Fibroblast of skin of scalp (primary cell): ENCODE measurements at regions not wholly inside any gene's neighbourhood (a gene's known extent, or its start where the extent isn't known, plus 50 kb on each side); places are given as distances from the start of the nearest gene placed in this dataset.
"Not testable (repeated sequence)": the region's sequence is repeated elsewhere in the genome, so short reads cannot be mapped to it uniquely, and the experiment has no call there.

Experiments used
- DNase-seq: peaks from one replicate; pipeline ENCODE4 v3.0.0-alpha.2; 2013

DNA sequence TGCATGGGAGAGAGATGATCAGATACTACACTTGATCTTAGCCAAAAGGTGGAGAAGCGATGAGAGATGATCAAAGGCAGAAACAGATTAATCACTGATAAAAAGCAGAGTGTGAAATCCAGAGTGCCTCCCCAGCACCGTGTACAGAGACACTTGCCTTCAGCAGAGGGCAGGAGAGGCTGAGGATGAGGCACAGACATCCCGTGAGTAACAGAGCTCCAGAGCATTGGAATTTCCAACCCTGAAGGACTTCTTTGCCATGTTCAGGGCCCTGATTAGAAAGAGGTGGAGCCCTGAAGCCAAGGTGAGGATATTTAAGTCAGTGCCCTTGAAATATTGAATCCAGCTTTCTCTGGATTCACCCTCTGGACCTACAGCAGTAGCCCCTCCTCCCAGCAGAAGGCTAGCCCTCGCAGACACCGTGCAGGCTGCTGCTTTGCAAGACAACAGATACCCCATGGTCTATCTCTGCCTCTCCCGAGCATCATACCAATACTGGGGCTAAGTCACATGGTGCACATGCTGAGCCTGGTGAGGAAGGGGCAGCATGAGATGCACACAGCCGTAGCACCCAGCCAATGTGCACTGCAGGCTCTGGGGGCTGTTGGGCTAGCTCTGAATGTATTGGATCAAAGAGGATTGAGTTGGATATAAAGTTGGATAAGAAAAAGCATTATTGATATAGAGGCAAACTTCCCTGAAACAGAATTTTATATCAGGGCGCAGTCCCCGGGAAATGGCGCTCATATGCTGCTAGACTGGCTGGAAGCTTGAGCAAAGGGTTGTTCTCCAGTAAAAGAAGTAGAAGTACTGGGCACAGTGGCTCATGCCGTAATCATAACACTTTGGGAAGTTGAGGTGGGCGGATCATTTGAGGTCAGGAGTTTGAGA, 200.3 kb upstream of the B3GAT1 start:
- no peak for DNase-seq

DNA sequence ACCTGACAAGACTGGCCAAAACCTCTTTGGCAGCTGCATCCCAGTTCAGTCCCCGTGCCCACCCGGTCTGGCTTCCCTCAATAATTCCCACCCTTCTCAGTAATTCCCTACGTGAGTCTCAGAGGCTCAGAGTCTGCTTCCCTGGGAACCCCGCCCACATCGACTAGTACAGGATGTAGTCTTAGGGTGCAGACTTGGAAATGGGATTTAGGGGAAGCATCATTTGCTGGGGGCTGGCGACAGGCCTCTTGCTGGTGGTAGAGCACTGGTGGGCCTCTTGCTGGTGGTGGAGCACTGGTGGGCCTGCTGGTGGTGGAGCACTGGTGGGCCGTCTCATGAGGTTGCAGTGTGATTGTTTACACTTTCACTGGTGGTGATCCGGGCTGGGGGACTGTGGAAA, 199.5 kb upstream of the B3GAT1 start:
- no peak for DNase-seq

DNA sequence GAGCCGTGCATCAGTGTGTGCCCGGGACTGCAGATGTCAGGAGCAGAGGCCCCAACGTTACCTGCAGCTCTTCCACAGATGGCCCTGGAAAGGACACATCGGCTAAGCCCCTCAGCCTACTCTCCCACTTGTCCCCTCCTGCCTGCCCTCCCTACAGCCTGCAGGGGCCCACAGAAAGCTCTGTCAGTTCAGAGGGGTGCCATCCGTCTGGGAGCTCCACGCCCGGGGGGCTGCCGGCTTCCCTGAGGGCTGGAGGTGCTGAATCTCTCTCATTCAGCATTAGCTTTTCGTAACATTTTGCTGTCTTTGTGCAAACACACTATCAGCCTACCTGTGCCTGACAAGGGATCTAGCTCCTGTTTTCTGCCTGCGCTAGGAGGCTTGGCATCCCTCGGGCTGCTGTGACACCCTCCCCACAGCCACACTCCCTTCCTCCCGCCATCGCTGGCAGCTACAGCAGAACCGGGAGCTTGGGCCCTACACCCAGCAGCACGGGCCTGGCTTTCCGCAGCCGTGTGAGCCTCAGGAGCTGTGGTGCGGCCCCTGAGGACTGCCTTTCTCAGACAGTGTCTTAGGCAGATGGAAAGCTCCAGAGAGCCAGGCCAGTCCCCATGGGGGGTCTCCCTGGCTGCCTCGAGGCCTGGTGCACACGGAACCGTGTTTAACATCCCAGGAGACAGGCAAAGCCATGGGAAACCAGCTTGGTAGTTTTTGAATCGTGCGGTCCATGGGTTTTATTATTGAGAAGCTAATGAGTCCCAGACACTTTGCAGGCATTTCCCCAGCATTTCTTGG, 198.3 kb upstream of the B3GAT1 start:
- no peak for DNase-seq

GRCh38 chr11:134609361-134610115, 197.5 kb upstream of the B3GAT1 start:
- no peak for DNase-seq

DNA sequence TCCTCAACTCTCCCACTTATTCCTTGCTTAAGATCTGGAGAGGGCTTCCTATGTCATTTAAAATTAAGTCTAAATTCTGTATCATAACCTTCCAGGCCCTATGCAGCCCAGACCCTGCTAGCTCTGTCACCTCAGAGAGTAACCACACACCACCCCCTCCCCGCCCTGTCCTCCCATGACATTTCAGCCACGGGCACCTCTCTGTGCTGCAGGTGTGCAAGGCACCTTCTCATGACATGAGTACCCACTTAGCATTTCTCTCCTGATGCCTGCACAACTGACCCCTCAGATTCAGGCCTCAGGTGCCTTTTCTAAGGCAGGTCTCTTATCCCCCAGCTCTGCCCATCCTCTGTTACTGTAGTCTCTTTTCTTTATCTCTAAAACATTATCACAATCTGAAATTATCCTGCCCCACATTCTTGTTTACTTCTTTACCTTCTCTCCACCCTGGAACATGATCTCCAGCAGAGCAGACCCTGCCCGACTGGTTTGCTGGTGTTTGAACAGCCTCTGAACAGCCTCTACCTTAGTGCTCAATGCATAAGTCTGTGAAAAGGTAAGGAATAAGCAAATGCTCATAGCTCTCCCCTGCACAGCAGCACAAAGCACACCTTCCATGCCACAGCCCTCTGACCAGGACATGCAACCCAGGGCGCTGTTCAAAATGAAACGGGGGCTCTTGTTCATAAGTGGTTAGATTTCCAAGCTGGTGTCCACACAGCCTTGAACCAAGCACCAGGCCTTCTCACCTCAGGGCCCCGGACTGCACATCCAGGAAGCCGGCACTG, 196.1 kb upstream of the B3GAT1 start:
- DNase-seq = no peak

- no peak for DNase-seq
Measured at GRCh38 chr11:134606251-134606650, 194.2 kb upstream of the B3GAT1 start.

DNA sequence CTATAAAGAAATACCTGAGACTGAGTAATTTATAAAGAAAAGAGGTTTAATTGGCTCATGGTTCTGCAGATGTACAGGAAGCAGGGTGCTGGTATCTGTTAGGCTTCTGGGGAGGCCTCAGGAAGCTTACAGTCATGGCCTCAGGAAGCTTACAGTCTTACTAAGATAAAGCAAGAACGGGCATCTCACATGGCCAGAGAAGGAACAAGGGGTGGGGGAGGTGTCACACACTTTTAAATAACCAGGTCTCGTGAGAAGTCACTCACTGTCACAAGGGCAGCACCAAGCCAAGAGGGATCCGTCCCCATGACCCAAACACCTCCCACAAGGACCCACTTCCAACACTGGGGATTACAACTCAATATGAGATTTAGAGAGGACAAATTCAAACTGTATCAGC, 192.8 kb upstream of the B3GAT1 start:
- DNase-seq = no peak

DNA sequence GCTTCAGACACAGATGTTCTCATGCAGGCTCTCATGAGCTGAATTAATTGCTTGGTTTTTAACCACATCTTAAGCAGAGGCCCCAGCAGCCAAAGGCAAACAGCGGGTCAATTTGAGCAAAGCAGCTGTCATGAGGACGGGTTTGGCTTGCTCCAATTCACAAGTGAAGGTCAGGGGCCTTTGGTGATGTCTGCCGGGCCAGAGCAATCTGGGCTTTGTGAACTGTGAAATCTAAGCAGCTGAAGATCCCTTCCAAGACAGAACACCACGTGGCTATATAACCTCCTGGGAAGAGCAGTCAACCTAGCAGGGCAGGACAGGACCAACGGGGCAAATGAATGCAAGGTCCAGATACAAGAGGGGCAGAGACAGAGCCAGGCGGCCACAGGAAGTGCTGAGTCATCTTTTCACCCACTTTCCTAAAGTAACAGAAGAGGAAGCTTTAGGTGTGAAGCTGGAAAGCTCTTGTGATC, 187.3 kb upstream of the B3GAT1 start:
- DNase-seq = no peak

DNA sequence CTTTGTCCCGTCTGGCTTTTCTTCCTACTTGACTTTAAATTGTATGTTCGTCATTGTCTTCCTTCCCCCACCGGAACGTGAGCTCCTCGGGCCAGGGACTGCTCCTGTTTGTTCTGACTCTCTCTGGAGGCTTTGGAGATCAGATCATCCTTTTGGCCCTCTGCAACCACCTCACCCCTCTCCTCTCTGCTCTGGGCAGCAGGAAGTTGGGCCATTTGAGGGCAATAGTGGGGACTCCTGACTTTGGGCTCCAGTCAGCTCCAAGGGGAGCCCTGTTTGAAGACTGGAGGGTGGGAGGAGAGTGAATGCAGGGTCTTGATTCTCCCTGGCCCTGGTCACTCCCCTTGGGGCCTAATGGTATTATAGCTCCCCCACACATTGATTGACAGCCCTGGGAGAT, 186.3 kb upstream of the B3GAT1 start:
- no peak for DNase-seq

GRCh38 chr11:134597452-134597851, 185.4 kb upstream of the B3GAT1 start:
- no peak for DNase-seq

DNA sequence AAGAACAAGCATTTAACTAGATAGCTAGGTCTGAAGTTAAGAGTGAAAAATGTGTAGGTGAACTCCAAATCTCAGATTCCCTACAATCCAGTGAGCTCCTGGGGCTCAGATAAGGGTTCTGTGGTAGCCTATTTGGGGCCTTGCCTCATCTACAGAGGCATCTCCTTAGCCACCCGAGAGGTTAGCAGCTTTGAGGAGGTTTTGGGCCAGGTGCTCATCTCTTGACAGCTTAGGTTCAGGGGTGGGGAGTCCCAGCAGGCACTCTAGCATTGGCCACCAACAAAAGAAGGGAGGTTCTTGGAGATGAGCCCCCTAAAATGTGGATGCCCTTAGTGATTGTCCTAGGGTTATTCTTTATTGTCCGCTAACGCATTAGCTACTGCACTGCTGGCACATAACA, 184.4 kb upstream of the B3GAT1 start:
- no peak for DNase-seq

DNA sequence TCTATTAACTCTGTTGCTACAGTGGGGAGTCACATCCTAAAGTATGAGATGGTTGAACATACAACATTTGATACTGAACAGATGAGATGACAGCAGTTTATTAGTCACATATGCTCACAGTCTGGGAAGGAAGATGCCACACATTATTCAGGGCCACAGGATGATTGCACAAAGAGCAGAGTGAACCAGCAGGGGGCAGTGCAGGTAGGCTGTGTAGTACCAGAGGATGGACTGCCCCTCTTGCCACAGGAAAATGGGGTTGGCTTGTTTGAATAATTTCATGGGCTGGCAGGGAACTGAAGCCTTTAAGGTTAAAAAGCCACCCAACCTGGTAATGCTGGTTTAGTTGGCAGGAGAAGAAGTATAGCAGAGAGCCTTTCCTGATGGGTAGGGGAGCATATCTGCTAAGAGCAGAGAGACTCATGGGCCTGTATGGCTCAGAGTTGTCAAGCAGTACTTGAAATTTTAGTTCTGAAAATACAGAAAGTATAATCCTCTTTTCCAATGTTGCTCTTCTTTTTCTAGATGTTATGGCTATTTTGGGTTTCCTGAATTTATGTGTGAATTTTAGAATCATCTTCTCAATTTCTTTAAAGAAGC, 180.4 kb upstream of the B3GAT1 start:
- DNase-seq = peak; percentile 2

DNA sequence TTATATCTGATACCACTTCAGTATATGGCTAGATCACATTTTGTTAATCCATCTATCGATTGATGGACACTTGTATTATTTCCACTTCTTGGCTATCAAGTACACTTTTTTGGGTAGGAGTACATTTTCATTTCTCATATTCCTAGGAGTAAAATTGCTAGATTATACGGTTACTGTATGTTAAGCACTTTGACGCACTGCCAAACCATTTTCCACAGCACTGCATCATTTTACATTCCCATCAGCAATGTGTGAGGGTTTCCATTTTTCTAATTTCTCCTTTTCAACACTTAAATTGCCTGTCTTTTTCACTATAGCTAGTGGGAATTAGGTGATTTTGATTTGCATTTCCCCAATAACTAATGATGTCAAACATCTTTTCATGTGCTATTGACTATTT, 179.3 kb upstream of the B3GAT1 start:
- DNase-seq = no peak

DNA sequence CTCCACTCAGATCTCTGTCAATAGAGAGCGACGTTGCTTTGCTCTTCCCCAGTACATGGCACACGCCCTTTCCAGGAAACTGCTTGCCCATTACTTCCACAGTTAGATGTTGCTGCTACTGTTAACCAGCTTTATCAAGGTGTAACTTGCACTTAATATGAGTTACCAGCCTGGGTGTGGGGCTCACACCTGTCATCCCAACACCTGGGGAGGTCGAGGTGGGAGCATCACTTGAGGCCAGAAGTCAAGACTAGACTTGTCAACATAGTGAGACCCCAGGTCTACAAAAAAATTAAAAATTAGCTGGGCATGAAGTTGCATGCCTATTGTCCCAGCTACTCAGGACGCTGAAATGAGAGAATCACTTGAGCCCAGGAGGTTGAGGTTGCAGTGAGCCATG, 177.1 kb upstream of the B3GAT1 start:
- DNase-seq = no peak

- not testable (repeated sequence) for DNase-seq
Measured at GRCh38 chr11:134588460-134589110, 176.5 kb upstream of the B3GAT1 start.

DNA sequence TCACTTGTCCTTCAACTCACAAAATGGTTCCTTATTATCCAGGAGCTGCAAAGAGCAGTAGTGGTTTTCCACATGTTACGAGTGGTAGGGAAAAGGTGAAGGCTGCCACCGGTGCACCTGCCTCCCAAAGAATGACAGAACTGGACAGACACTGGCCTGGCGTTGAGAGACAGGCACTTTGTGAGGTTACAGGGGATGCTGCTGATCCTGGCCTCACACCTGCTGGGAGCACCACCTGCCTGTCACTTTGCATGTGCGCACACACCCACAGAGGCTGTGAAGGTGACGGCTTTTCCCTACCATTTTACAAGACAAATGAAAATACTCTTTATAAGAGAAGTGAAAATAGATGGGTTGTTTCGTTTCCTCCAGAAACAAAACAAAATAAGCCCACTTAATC, 175.3 kb upstream of the B3GAT1 start:
- DNase-seq = no peak

- no peak for DNase-seq
Measured at GRCh38 chr11:134586726-134587125, 174.7 kb upstream of the B3GAT1 start.

- no peak for DNase-seq
Measured at GRCh38 chr11:134585666-134586610, 173.9 kb upstream of the B3GAT1 start.

DNA sequence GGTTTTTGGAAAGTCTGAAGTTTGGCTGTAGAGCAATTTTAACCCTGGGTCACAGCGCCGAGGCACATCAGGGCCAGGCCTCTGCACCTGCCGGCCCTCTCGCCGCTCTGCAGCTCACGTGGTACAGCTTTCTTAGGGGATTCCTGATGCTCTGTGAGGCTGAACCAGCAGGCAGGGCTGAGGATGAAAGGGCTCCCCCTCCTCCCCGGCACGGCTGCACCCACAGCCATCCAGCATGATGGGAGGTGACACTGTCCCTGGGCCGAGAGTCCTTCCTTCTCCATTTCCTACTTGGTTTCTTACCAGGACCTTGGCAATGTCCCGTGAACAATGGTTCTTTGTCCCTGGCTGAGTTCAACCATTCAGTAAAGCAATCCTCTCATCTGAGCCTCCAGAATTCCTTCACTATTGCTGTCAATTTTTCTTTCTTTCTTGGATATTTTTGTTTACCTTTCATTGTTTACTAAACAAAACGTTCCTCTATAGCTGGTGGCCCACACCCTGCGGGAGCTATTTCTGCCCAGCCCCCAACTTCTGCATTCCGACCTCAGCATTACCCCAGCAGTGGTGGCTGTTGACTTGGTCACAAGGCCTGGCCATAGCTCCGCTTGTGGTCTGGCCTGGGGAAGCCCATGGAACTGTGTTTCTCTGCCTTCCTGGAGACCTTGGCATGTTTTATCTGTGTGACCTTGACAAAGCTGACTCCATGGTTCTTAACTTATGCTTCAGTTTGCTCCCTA, 172.8 kb upstream of the B3GAT1 start:
- DNase-seq = no peak
